ENCODE measurements at regions not wholly inside any gene's neighbourhood (a gene's known extent, or its start where the extent isn't known, plus 50 kb on each side); places are given as distances from the start of the nearest gene placed in this dataset.
A peak's percentile ranks its signal among the peaks of the same experiment; 100 is the strongest.

DNA sequence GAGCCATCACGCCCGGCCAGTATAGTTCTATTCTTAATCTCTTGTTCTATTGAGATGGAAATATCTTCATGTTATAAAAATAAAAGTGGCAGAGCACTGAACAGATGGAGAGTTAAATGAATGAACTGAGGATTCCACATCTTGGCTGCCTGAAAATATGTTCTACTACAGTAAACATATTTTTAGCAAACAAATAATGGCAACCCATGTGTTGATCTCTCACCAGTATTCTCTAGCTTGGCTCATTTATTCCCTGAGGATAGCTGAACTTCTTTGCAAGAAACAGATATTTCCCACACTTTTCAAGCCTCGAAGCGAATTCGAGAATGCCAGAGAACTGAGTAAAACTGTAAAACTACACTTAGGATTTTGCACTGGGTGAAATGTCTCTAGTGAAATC, 58.9 kb downstream of the DIRAS3 start:
- DNase-seq: no peak

DNA sequence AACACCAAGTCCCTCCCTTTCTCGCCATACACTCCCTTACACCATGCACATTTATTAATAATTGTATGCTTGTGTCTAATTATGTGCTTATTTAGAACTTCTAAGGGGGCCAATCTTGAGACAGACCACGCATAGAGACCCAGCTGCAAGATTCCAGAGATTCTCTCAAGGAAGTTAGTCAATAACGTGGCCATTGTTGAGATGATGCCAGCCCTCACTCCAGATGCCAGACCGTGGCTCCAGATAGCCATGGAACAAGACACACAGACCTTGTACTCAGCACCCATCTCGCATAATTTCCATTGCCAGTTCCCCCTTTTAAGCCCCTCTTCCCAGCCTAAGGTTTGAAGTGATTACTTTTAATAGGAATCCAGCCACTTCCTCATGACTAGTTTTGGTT, 62.4 kb downstream of the DIRAS3 start:
- peak; percentile 50 for DNase-seq

DNA sequence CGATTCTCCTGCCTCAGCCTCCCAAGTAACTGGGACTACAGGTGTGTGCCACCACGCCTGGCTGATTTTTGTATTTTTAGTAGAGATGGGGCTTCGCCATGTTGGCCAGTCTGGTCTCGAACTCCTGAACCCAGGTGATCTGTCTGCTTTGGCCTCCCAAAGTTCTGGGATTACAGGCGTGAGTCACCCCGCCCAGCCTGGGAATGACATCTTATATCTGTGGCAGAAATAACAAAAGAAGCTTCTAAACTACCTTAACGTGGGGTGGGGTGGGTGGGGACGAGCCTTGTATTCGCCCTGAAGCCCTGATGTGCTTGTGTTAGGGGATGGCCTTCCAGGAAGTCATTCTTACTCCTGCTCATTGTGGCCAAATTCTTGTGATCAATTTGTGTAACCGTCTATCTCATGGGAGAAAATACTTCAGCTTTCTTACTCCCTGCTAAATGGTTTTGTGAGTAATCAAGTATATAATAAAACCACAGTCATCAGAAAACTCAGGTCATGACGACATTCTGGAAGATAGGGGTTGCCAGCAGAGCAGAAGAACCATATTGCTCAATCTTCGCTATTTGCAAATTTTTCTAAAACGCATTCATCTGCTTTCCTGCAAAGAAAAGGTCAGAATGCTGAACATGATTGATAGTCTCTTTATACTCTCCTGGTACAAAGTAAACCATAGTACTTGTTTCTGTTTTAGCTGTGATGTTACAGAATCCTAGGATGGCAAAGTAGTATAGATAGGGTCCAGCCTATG, 63.2 kb downstream of the DIRAS3 start:
- peak; percentile 94 for DNase-seq

DNA sequence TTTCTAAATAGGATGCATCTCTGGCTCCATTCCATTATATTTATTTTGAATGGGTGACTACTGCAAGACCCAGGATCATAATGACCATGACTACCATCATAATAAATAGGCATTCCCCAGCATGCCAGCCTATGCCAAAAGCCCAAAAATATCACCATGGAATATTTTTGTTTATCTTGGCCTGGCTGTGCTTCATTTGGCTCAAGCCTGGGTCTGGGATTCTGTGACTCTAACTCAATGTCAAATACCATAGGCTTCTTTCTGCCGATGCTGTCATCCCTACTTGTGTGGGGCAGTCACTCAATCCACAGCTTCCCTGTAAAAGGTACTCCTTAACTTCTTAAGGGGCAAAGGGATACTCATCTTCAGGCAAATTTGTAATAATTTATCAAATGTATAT, 66.6 kb downstream of the DIRAS3 start:
- no peak for DNase-seq

DNA sequence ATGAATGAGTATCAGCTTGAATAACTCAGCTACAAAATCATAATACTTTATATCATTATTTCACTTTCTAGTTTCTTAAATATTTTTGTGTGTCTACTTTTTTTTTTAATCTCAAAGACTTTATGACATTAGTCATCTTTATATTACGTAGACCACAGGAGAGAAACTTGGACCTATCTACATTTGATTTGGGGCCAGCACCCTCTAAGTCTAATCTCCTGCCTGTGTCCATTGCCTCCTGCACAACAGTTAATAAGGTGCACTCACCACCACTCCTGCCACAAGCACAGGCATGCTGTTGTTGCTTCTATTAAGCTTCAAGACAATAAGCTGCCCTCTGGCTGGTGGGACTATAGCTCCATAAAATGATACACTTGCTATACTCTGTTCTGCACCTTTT, 70.4 kb downstream of the DIRAS3 start:
- DNase-seq: peak; percentile 12

DNA sequence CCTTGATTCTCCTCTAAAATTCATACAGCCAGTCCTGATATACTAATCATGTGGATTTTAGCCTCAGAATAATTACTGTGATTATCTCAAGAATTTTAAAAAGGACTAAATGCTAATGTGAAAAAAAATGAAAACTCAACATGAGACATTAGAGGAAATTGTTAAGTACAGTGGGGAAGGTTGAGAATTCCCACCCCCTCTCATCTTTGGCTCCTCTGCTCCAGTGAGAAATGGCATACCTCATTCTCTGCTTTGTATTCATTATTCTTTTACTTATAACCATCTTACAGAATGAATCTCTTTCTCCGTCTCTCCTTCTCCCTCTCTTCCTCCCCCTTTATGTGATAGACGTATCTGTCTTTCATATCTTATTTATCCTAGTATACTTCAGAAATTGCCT, 70.9 kb downstream of the DIRAS3 start:
- DNase-seq: no peak

DNA sequence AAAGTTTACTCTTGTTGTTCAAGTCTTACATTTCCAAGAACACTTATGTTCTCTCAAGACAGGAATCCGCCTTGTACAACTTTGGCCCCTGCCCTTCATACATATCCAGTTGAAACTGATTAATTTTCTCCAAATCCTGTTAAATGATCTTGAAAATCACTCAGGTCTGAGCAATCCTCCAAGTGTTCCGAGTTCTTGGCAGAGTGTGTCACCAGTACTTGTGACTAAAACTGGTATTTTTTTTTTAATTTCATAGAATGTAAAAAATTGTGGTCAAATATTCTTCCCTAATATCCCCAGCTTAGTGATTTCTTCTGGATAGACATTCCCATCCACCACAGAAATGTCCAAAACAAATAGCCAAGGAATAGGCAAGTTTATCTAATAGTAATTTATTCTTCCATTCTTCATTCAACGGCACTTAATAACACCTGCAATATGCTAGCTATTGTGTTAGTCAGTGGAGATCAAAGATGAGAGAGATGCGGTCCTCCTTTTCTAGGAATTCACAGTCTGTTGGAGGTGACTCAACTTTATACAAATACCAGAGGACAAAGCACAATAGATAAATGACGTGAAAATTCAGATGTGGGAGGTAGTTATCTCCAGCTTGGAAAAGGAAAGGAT, 71.4 kb downstream of the DIRAS3 start:
- peak; percentile 90 for DNase-seq

DNA sequence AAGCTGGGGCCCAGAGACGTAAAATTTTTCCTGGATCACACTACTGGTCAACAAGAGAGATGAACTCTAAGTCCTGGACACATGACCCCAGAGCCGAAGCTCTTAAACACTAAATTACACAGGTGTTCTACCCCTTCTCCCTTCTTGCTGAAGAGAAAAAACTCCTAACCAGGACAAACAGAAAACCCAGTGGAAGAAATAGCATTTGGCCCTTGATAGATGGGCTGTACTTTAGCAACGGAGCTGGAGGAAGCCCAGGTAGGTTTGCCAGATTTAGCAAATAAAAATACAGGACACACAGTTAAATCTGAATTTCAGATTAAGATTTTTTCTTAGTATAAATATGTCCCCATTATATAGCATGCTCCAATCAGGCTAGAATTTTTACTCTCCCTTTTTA, 72.7 kb downstream of the DIRAS3 start:
- DNase-seq: no peak

DNA sequence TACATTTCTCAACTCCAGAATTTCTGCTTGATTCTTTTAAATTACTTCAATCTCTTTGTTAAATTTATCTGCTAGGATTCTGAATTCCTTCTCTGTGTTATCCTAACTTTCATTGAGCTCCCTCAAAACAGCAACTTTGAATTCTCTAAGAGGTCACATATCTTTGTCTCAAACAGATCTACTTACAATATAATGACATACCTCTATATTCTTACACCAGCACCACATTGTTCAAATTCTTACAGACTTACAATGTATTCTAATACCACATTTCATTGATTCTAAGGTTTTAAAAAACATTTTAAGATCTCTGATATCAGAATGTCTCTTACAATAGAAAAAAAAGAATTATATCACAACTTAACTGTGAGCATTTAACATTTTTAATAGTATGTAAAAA, 77.4 kb downstream of the DIRAS3 start:
- peak; percentile 56 for DNase-seq

DNA sequence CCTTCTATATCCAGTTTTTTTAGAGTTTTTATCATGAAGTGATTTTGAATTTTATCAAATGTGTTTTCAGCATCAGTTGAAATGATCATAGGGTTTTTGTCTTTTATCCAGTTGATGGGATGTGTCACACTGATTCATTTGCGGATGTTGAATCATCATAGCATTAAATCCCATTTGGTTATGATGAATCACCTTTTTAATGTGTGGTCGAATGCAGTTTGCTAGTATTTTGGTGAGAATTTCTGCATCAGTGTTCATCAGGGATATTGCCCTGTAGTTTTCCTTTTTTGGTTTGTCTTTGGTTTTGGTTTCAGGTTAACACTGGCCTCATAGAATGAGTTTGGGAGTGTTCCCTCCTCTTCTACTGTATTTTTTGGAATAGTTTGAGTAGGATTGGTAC, 80.3 kb downstream of the DIRAS3 start:
- DNase-seq: peak; percentile 94

DNA sequence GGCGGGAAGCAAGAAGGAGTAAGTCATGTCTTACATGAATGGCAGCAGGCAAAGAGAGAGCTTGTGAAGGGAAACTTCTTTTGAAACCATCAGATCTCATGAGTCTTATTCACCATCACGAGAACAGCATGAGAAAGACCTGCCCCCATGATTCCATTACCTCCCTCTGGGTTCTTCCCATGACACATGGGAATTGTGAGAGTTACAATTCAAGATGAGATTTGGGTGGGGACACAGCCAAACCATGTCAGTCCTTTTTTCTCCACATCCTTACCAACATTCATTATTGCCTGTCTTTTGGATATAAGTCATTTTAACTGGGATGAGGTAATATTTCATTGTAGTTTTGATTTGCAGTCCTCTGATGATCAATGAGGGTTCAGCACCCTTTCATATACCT, 81.0 kb downstream of the DIRAS3 start:
- DNase-seq: no peak

DNA sequence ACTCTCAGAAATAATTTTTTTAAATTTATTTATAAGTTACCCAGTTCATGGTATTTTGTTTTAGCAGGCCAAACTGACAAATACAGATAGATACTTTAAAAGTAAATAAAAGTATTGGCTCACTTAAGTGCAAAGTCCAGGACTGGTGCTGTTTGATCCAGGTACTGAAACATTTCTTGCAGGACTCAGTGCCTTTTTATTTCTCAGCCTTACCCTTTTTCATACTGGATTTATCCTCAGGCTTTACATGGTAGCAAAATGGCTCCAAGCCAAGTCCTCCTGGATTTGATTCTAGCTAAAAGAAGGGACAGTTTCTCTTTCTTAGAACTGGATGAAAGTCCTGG, 83.8 kb downstream of the DIRAS3 start:
- DNase-seq: no peak

DNA sequence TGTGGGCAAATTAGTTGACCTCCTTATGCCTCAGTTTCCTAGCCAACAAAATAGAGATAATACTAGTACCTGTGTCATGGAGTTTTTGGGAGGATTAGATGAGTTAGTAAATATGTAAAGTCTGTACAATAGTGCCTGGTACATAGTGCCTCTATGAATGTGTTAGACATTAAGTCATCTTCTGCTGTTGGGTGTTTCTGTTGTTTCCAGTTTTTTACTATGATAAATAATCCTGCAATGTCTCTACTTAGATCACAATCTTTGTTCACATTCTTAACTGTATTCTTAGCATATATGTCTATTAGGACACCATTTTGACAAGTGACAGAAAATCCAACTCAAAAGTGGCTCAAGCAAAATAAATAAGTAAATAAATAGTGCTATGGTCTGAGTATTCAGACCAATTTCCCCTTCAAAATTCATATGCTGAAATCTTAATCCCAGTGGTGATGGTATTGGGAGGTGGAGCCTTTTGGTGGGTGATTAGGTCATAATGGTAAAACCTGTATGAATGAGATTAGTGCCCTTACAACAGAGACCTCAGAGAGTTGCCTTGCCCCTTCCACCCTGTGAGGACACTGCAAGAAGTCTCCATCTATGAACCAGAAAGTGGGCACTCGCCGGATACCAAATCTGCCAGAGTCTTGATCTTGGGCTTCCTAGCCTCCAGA, 84.3 kb downstream of the DIRAS3 start:
- no peak for DNase-seq

DNA sequence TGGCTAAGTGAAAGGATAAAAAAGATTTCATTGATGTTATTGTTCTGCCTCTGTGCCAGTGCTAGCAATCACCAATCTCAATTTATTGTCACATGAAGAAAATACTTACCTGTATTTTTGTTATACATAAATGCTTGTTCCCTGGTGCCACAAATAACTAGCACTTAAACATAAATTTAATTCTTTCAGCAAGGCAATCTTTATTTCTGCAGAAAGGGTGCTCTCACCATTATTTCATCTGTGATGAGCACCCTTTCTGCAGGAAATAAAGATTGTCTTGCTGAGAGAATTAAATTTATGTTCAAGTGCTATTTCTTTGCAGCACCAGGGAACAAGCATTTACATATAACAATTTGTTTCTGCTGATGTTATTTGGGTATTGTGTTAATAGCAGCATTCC, 87.2 kb downstream of the DIRAS3 start:
- no peak for DNase-seq

DNA sequence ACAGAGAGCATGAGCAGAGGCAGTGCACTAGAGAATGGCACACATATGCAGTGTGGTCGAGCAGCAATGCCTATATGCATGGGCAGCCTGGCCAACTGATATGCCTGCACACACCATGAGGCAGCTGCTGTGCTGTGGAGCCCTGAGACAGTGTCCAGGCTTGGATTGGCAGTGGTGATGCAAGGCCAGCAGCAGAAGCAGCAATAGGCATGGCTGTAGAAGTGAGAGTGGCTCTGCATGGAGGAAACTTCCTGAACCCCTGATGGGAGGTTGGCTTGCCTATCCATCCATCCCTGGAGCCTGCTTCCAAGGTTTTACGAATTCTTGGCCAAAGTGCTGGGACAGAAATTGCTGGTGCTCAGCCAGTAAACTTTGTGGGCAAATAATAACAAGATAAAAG, 89.7 kb downstream of the DIRAS3 start:
- no peak for DNase-seq

DNA sequence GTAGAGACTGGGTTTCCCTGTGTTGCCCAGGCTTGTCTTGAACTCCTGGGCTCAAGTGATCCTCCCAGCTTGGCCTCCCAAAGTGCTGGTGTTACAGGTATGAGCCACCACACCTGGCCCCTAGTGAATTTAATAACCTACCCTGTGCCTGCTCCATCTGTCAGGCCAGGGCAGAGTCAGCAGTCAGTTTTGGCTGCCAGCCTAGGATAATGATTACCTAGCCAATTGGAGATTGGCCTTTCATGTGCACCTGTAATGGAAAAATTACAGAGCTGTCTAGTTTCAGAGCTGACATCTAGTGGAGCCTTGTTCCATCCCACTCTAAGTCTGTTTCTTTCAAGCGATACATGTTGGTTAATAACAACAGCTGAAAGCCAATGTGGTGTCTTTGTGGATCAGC, 92.0 kb downstream of the DIRAS3 start:
- no peak for DNase-seq

DNA sequence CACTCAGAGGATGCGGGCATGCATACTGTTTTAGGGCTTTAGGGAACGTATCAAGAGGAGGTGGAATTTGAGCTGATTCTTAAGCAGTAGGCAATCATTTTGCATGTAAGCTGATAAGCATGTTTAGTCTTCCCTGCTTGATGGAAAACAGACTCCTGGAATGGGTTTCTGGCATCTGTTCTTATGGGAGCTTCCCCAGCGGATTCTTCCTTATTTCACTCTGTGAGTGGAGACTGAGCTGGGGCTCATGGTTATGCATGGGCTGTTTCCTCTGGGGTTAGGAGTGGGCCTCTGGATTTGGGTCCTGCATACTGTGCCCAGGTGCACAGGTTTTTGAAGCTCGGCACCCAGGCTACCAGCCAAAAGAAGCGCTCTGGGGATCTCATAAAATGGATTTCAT, 93.4 kb downstream of the DIRAS3 start:
- DNase-seq: peak; percentile 75

DNA sequence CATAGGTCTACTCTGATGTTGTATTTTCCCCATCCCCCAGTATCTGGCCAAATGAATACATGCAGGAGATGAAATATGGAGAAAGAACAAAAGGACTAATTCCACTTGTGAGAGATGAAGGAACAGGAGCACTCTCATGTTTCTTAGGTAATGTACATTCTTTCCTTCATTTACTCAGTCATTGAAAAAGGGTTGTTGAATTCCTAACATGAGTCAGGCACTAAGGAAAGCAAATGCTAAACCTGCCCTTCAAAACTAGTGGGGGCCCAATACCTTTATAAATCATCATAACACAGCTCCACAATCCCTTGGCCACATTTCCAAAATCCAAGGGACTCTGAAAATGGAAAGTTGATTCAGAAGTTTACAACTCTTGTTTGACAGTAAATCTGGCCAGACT, 94.3 kb downstream of the DIRAS3 start:
- DNase-seq: peak; percentile 67

DNA sequence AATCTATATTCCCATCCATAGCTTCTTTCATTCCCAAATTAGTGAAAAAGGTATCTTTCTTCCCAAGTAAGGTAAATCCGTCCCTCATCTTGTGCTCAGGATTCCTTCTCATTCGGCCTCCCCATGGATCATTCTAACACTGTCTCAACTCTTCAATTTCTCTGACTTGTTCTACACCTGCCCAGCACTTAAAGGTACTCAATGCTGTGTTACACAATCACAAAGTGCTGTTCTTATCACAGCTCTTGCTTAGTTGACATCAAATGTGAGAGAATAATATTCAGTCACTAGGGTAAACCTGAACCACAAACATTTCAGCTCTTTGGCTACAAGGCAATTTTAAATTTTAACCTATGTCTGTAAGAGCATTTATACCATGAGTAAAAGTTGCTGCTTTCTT, 94.8 kb downstream of the DIRAS3 start:
- no peak for DNase-seq

DNA sequence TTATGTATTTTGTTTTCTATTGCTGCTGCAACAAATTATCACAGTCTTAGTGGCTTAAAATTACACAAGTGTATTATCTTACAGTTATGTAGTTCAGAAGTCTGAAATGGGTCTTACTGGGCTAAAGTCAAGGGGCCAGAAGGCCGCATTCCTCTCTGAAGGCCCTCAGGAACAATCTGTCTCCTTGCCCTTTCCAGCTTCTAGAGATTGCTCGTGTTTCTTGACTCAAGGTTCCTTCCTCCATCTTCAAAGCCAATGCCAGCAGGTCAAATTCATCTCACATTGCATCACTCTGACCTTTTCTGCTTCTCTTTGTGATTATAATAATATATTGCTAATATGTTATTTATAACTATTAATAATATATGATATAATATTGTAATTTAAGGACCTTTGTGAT, 97.1 kb downstream of the DIRAS3 start:
- no peak for DNase-seq

DNA sequence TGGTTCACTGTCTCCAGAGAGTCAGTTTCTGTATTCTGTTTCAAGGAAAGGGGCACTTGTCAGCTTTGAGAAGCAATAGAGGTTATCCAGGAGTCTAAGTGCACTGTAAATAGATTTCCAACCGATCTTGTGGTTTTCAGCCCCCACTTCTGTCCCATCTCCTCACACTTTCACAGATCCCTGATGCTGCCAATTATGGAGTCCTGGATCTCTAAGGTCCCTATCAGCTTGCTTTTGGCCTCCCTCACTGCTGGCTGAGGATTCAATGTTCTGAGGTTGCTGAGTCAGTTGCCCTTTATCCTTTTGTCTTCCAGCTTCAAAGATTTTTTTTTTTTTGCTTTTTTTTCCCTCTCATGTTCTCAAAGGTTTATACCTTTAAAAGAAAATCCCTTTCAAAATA, 98.4 kb downstream of the DIRAS3 start:
- DNase-seq: peak; percentile 40

DNA sequence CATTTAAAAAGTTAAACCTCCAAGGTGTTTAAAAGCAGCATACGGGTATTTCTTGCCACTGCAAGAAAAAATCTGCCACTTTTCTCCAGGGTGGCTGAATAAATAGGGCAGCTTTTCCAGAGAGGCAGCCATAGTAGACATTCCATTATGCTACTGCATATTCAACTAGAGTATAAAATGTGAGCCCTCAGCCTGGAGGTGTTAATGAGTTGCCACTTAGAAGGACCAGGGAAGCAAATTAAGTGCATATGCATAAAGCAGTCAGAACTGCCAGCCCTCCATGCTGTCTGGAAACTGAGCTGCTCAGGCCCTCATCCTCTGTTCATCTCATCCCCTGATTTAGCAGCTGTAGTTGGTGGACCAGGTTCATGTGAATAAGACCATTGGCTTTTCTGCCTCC, 99.4 kb downstream of the DIRAS3 start:
- no peak for DNase-seq

DNA sequence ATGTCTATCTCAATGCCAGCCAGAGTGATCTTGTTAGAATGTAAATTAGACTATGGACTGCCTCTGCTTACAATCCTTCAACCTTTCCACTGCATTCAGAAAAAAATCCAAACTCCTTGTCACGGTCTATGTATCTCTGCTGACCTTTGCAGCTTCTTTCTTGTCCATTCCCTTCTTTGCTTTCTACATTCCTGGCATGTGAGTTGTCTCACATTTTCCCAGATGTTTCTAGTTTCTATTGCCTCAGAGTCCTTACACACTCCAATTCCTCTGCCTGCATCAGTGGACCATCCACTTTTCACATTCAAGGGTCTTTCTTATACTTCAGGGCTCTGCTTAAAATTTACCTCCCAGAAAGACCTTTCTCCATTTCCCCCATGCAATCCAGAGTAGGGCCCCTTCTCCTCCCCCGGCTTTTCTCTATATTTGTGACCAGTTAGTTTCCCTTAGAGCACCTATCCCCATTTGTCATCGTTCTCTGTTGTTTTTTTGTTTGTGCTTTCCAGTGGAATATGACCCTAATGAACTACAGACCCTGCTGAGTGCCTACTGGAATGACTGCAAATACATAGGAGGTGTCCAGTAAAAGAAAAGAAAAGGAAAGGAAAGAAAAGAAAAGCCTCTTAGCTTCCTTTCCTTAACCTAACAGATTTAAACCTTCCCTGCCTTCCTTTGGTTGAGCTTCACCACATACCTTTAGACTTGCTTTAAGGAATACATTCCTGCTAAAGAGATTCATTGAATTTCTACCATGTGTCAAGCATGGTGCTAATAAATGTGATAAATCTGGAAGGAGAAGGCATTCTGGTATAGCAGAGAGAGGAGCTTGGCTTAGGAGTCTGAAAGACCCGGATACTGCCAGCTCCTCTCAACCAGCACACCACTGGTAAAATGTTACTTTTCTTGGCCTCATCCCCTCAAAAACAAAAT, 102.0 kb downstream of the DIRAS3 start:
- peak; percentile 89 for DNase-seq

All from fibroblast of skin of abdomen (primary cell).